A673 (cell line): ENCODE measurements at regions not wholly inside any gene's neighbourhood (a gene's known extent, or its start where the extent isn't known, plus 50 kb on each side); places are given as distances from the start of the nearest gene placed in this dataset.
"Not testable (repeated sequence)": the region's sequence is repeated elsewhere in the genome, so short reads cannot be mapped to it uniquely, and the experiment has no call there.

Experiments used
- BruUV-seq: library from RNA; stranded (reverse); fragments of 400-500 nt; replicated peaks from 2 replicates; lab custom pipeline; 2021; lab: Mats Ljungman, UMichigan
- CTCF ChIA-PET: fragments of 300-600 bp; sonication (Branson Sonifier 250); formaldehyde crosslinking; loops from one replicate; lab custom pipeline; 2022; ENCODE audit warnings: antibody characterized with exemption; lab: Charles Lee
- POLR2A ChIA-PET: fragments of 300-600 bp; sonication (Branson Sonifier 250); formaldehyde crosslinking; loops from one replicate; lab custom pipeline; 2022; ENCODE audit warnings: antibody characterized with exemption; ENCODE audit not compliant: low non-redundant PET; lab: Charles Lee
- DNase-seq: peaks from one replicate; pipeline ENCODE4 v3.0.0-alpha.2; 2015; ENCODE audit warnings: low spot score
- H3K27ac ChIP-seq: fragments of 200-600 bp; sonication (generic); 2 replicates; pipeline ENCODE4 v1.5.1; 2016; ENCODE audit warnings: mixed run types, low read depth, mild to moderate bottlenecking, mixed read lengths, antibody characterized with exemption, low read length; ENCODE audit not compliant: poor library complexity, severe bottlenecking
- H3K27me3 ChIP-seq: fragments of 200-600 bp; sonication (generic); replicated peaks from 2 replicates; pipeline ENCODE4 v1.6.1; 2017; ENCODE audit warnings: mixed run types, low read depth, mild to moderate bottlenecking, mixed read lengths, antibody characterized with exemption, low read length; ENCODE audit not compliant: insufficient read depth, poor library complexity
- H3K36me3 ChIP-seq: fragments of 200-600 bp; sonication (generic); 2 replicates; pipeline ENCODE4 v1.6.1; 2016; ENCODE audit warnings: mixed run types, mild to moderate bottlenecking, mixed read lengths, antibody characterized with exemption, low read length; ENCODE audit not compliant: insufficient read depth, poor library complexity, severe bottlenecking
- H3K4me1 ChIP-seq: fragments of 200-600 bp; sonication (generic); 2 replicates; pipeline ENCODE4 v1.6.1; 2017; ENCODE audit warnings: mixed run types, mild to moderate bottlenecking, mixed read lengths, antibody characterized with exemption, low read length; ENCODE audit not compliant: insufficient read depth, poor library complexity, severe bottlenecking
- H3K4me3 ChIP-seq: fragments of 200-600 bp; sonication (generic); 2 replicates; pipeline ENCODE4 v1.5.1; 2016; ENCODE audit warnings: low read depth, mixed run types, mild to moderate bottlenecking, mixed read lengths, low read length; ENCODE audit not compliant: poor library complexity, severe bottlenecking
- H3K9me3 ChIP-seq: fragments of 200-600 bp; sonication (generic); 2 replicates; pipeline ENCODE4 v1.6.1; 2016; ENCODE audit warnings: mixed run types, low read depth, mild to moderate bottlenecking, mixed read lengths, antibody characterized with exemption, low read length; ENCODE audit not compliant: poor library complexity, severe bottlenecking
- CTCF ChIP-seq: fragments of 300-800, 200-600 bp; sonication (generic); conservative IDR thresholded peaks from 2 replicates; pipeline ENCODE4 v1.5.1; 2017; ENCODE audit warnings: low read depth, mild to moderate bottlenecking, antibody characterized with exemption, low read length, moderate library complexity, mixed read lengths
- EZH2 ChIP-seq: fragments of 200-600 bp; sonication (generic); IDR thresholded peaks from 2 replicates; pipeline ENCODE4 v1.6.1; 2017; ENCODE audit warnings: borderline replicate concordance, low read depth, mild to moderate bottlenecking, mixed read lengths, antibody characterized with exemption, low read length; ENCODE audit not compliant: poor library complexity, severe bottlenecking
- intact Hi-C: fragments of 100-400 bp; cut with micrococcal nuclease; formaldehyde crosslinking; loops from one replicate; pipeline ENCODE4 v1.10.0; 2022; ENCODE audit not compliant: unreplicated experiment

- no peak for TF ChIP-seq EZH2
- TF ChIP-seq CTCF, result no peak
- Histone ChIP-seq H3K36me3 (no peaks in the 10 kb centered on the region), H3K27me3 (no peaks in the 10 kb centered on the region), H3K9me3 (no peaks in the 10 kb centered on the region), H3K4me1 (no peaks in the 10 kb centered on the region), H3K4me3 (no peak overlapping the region), H3K27ac (no peak overlapping the region)
- intact Hi-C loops, result no loop called here
- POLR2A ChIA-PET, result no interaction called here
- CTCF ChIA-PET, result no interaction called here
- DNase-seq, result no peak
- BruUV-seq, result no TSS peak
Observed at GRCh38 chr4:75207902-75208301, 275.0 kb downstream of the PARM1 start.

- ChIA-PET POLR2A (no interaction called here), CTCF (no interaction called here)
- Histone ChIP-seq H3K27me3 (no peaks in the 10 kb centered on the region), H3K9me3 (no peaks in the 10 kb centered on the region), H3K27ac (no peak overlapping the region), H3K36me3 (no peaks in the 10 kb centered on the region), H3K4me3 (no peak overlapping the region), H3K4me1 (no peaks in the 10 kb centered on the region)
- no peak for TF ChIP-seq CTCF
- no peak for TF ChIP-seq EZH2
- DNase-seq, result no peak
- intact Hi-C loops, result no loop called here
- BruUV-seq, result no TSS peak
Observed at GRCh38 chr4:75195111-75195510, 262.2 kb downstream of the PARM1 start.

- H3K9me3 ChIP-seq, result no peaks in the 10 kb centered on the region
- intact Hi-C loops, result no loop called here
- no peaks in the 10 kb centered on the region for H3K4me1 ChIP-seq
- TF ChIP-seq EZH2, result no peak
- no TSS peak for BruUV-seq
- H3K27ac ChIP-seq, result no peak overlapping the region
- H3K4me3 ChIP-seq, result no peak overlapping the region
- ChIA-PET POLR2A (no interaction called here), CTCF (no interaction called here)
- no peaks in the 10 kb centered on the region for H3K27me3 ChIP-seq
- H3K36me3 ChIP-seq, result no peaks in the 10 kb centered on the region
- no peak for DNase-seq
Observed at GRCh38 chr4:75194180-75194579, 261.3 kb downstream of the PARM1 start.

- POLR2A ChIA-PET, intact Hi-C loops, BruUV-seq: not testable (repeated sequence)
Observed at GRCh38 chr4:75192182-75192581, 259.3 kb downstream of the PARM1 start.

More at GRCh38 chr4:75192182-75192581, 259.3 kb downstream of the PARM1 start:
- H3K4me3 ChIP-seq, H3K4me1 ChIP-seq, H3K36me3 ChIP-seq, H3K27me3 ChIP-seq, CTCF ChIA-PET, H3K9me3 ChIP-seq, H3K27ac ChIP-seq, DNase-seq: not testable (repeated sequence)
